ENCODE measurements at regions not wholly inside any gene's neighbourhood (a gene's known extent, or its start where the extent isn't known, plus 50 kb on each side); places are given as distances from the start of the nearest gene placed in this dataset.

DNA sequence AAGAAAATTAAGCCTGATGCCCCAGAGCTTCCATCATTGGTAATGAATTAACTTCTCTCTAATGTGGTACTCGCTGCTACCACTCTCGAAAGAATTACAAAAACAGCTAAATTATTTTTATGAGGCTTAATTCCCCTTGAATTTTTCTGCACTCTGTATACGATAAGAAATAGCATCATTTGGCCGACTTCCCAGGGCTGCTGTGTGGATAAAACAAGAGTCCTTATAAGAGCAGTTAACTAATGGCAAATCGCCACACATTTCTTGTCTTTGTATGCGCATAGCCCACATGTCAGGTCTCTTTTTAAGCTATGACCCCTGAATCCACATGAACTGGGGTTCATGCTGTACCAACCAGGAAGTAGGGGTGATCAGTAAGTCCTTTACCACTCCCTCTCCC lies 668.4 kb downstream of the TMEM182 start:
- no peaks in the 10 kb centered on the region for H3K4me1 ChIP-seq
- WGBS, 4 donors: 72 to 77% (median 73%) methylated on average over 6 of the region's 6 CpGs
- no peaks in the 10 kb centered on the region for H3K27me3 ChIP-seq
- DNase-seq: no peak
- ATAC-seq: no peak
- H3K4me3 ChIP-seq: no peak overlapping the region
- H3K9me3 ChIP-seq: peaks cover 0 to 5% (median 0%) of the 10 kb centered on the region in 12 donors
- TF ChIP-seq CTCF (IDR thresholded peaks at IDR 0.05): no peak
- no peaks in the 10 kb centered on the region for H3K36me3 ChIP-seq
- no peak overlapping the region for H3K27ac ChIP-seq
- intact Hi-C loops (cut with DNase I): no loop called here

- H3K4me3 ChIP-seq: no peak overlapping the region
- H3K9me3 ChIP-seq: peaks cover 0 to 4% (median 0%) of the 10 kb centered on the region in 12 donors
- intact Hi-C loops (cut with DNase I): no loop called here
- ATAC-seq (no peak), DNase-seq (no peak)
- no peaks in the 10 kb centered on the region for H3K36me3 ChIP-seq
- 78 to 94% (median 93%) methylated on average over 3 of the region's 3 CpGs for WGBS, 4 donors
- no peaks in the 10 kb centered on the region for H3K27me3 ChIP-seq
- TF ChIP-seq POLR2A (IDR thresholded peaks at IDR 0.05) (no peak), CTCF (IDR thresholded peaks at IDR 0.05) (no peak)
- no peaks in the 10 kb centered on the region for H3K4me1 ChIP-seq
- H3K27ac ChIP-seq: no peak overlapping the region
These were observed 673.2 kb downstream of the TMEM182 start for GRCh38 chr2:103435010-103435409.

DNA sequence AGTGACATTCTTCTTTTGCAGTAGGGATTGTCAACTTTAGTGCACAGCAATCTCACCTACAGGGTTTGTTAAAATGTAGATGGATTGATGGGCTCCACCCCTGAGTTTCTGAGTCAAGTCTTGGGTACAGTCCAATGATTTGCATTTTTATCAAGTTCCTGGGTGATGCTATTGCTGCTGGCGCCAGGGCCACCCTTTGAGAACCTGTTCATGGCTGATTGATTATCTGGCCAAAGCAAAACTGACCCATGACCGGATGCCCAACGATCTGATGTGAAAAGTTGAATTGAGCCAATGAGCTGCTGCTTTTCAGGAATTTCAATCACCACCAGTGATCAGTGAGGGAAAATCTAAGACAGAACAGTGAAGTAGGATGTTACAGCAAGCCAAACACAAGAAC lies 675.3 kb downstream of the TMEM182 start:
- Histone ChIP-seq H3K4me1 (no peaks in the 10 kb centered on the region), H3K9me3 (peaks cover 0 to 4% (median 0%) of the 10 kb centered on the region in 12 donors), H3K36me3 (no peaks in the 10 kb centered on the region), H3K27me3 (no peaks in the 10 kb centered on the region), H3K27ac (no peak overlapping the region), H3K4me3 (no peak overlapping the region)
- no peak for DNase-seq
- no peak for ATAC-seq
- no peak for TF ChIP-seq POLR2A (IDR thresholded peaks at IDR 0.05)
- TF ChIP-seq CTCF (IDR thresholded peaks at IDR 0.05): no peak
- intact Hi-C loops (cut with DNase I): no loop called here
- 56 to 85% (median 70%) methylated on average over 3 of the region's 3 CpGs for WGBS, 4 donors

- DNase-seq (no peak), ATAC-seq (no peak)
- Histone ChIP-seq H3K36me3 (no peaks in the 10 kb centered on the region), H3K4me3 (no peak overlapping the region), H3K27me3 (no peaks in the 10 kb centered on the region), H3K27ac (no peak overlapping the region), H3K9me3 (no peaks in the 10 kb centered on the region), H3K4me1 (no peaks in the 10 kb centered on the region)
- intact Hi-C loops (cut with DNase I): no loop called here
- TF ChIP-seq CTCF (IDR thresholded peaks at IDR 0.05): no peak
- no peak for TF ChIP-seq POLR2A (IDR thresholded peaks at IDR 0.05)
- WGBS, 4 donors: 25 to 38% (median 30%) methylated on average over 3 of the region's 3 CpGs
These were observed 683.5 kb downstream of the TMEM182 start for GRCh38 chr2:103445347-103445746.

Data from heart left ventricle (tissue), 16 donors.